ENCODE measurements at regions not wholly inside any gene's neighbourhood (a gene's known extent, or its start where the extent isn't known, plus 50 kb on each side); places are given as distances from the start of the nearest gene placed in this dataset.

GRCh38 chr18:57267368-57267925 lies 84.9 kb upstream of the ST8SIA3 start:
- Mint-ChIP-seq H3K4me1 (ENCODE audit: low read depth in 2 of 2) (no peaks in the 10 kb centered on the region), H3K4me3 (no peak overlapping the region), H3K9me3 (no peaks in the 10 kb centered on the region), H3K27me3 (no peaks in the 10 kb centered on the region), H3K27ac (no peak overlapping the region), H3K36me3 (no peaks in the 10 kb centered on the region)
- no peak for DNase-seq (ENCODE audit: low spot score)
- no peak for ATAC-seq

GRCh38 chr18:57269756-57270155 lies 82.6 kb upstream of the ST8SIA3 start:
- no peak overlapping the region for H3K27ac Mint-ChIP-seq
- no peak for DNase-seq (ENCODE audit: low spot score)
- no peaks in the 10 kb centered on the region for H3K36me3 Mint-ChIP-seq

GRCh38 chr18:57270156-57270555 lies 82.2 kb upstream of the ST8SIA3 start:
- no peaks in the 10 kb centered on the region for H3K27me3 Mint-ChIP-seq
- H3K4me1 Mint-ChIP-seq (ENCODE audit: low read depth in 2 of 2), result no peaks in the 10 kb centered on the region
- no peaks in the 10 kb centered on the region for H3K9me3 Mint-ChIP-seq
- no peak overlapping the region for H3K27ac Mint-ChIP-seq
- no peak for ATAC-seq
- H3K4me3 Mint-ChIP-seq, result no peak overlapping the region
- H3K36me3 Mint-ChIP-seq, result no peaks in the 10 kb centered on the region
- DNase-seq (ENCODE audit: low spot score), result no peak

More at GRCh38 chr18:57269756-57270155, 82.6 kb upstream of the ST8SIA3 start:
- ATAC-seq, result no peak
- Mint-ChIP-seq H3K27me3 (no peaks in the 10 kb centered on the region), H3K9me3 (no peaks in the 10 kb centered on the region), H3K4me1 (ENCODE audit: low read depth in 2 of 2) (no peaks in the 10 kb centered on the region), H3K4me3 (no peak overlapping the region)

- H3K27ac Mint-ChIP-seq, result no peak overlapping the region
- DNase-seq (ENCODE audit: low spot score) (no peak), ATAC-seq (no peak)
- no peak overlapping the region for H3K4me3 Mint-ChIP-seq
- H3K36me3 Mint-ChIP-seq, result no peaks in the 10 kb centered on the region
- peaks cover 0 to 9% of the 10 kb centered on the region in 2 donors for H3K27me3 Mint-ChIP-seq
- no peaks in the 10 kb centered on the region for H3K9me3 Mint-ChIP-seq
- peaks cover 0 to under 1% of the 10 kb centered on the region in 2 donors for H3K4me1 Mint-ChIP-seq (ENCODE audit: low read depth in 2 of 2)
Observed at GRCh38 chr18:57273194-57273593, 79.2 kb upstream of the ST8SIA3 start.

- ATAC-seq (no peak), DNase-seq (ENCODE audit: low spot score) (no peak)
- Mint-ChIP-seq H3K9me3 (no peaks in the 10 kb centered on the region), H3K4me1 (ENCODE audit: low read depth in 2 of 2) (peaks cover 0 to 4% of the 10 kb centered on the region in 2 donors), H3K27me3 (peaks cover 0 to 21% of the 10 kb centered on the region in 2 donors), H3K27ac (no peak overlapping the region), H3K36me3 (no peaks in the 10 kb centered on the region), H3K4me3 (no peak overlapping the region)
Observed at GRCh38 chr18:57275111-57275510, 77.2 kb upstream of the ST8SIA3 start.

- Mint-ChIP-seq H3K27me3 (peaks cover 0 to 23% of the 10 kb centered on the region in 2 donors), H3K36me3 (no peaks in the 10 kb centered on the region), H3K4me3 (no peak overlapping the region), H3K9me3 (no peaks in the 10 kb centered on the region), H3K4me1 (ENCODE audit: low read depth in 2 of 2) (peaks cover 0 to 4% of the 10 kb centered on the region in 2 donors), H3K27ac (no peak overlapping the region)
- ATAC-seq, result no peak
- DNase-seq (ENCODE audit: low spot score), result no peak
Observed at GRCh38 chr18:57276829-57277228, 75.5 kb upstream of the ST8SIA3 start.

GRCh38 chr18:57278933-57279332 lies 73.4 kb upstream of the ST8SIA3 start:
- ATAC-seq, result no peak
- peaks cover 0 to 23% of the 10 kb centered on the region in 2 donors for H3K27me3 Mint-ChIP-seq
- DNase-seq (ENCODE audit: low spot score), result no peak

GRCh38 chr18:57281519-57281918 lies 70.8 kb upstream of the ST8SIA3 start:
- Mint-ChIP-seq H3K27ac (no peak overlapping the region), H3K9me3 (peaks cover 10% of the 10 kb centered on the region), H3K4me3 (no peak overlapping the region), H3K4me1 (ENCODE audit: low read depth in 2 of 2) (peaks cover 0 to 4% of the 10 kb centered on the region in 2 donors), H3K36me3 (no peaks in the 10 kb centered on the region), H3K27me3 (peaks cover 0 to 16% of the 10 kb centered on the region in 2 donors)
- ATAC-seq (no peak), DNase-seq (ENCODE audit: low spot score) (no peak)

More at GRCh38 chr18:57278933-57279332, 73.4 kb upstream of the ST8SIA3 start:
- Mint-ChIP-seq H3K36me3 (no peaks in the 10 kb centered on the region), H3K27ac (no peak overlapping the region), H3K4me3 (no peak overlapping the region), H3K9me3 (peaks cover 4% of the 10 kb centered on the region), H3K4me1 (ENCODE audit: low read depth in 2 of 2) (peaks cover 0 to 4% of the 10 kb centered on the region in 2 donors)

- Mint-ChIP-seq H3K4me1 (ENCODE audit: low read depth in 2 of 2) (no peaks in the 10 kb centered on the region), H3K4me3 (no peak overlapping the region), H3K9me3 (peaks cover 27% of the 10 kb centered on the region), H3K36me3 (peaks cover 4% of the 10 kb centered on the region), H3K27ac (no peak overlapping the region), H3K27me3 (peaks cover 0 to 8% of the 10 kb centered on the region in 2 donors)
- ATAC-seq (no peak), DNase-seq (ENCODE audit: low spot score) (no peak)
Observed at GRCh38 chr18:57286949-57287348, 65.4 kb upstream of the ST8SIA3 start.

GRCh38 chr18:57287766-57288165 lies 64.6 kb upstream of the ST8SIA3 start:
- Mint-ChIP-seq H3K27ac (no peak overlapping the region), H3K36me3 (peaks cover 4% of the 10 kb centered on the region), H3K9me3 (peaks cover 27% of the 10 kb centered on the region), H3K27me3 (peaks cover 0 to 8% of the 10 kb centered on the region in 2 donors), H3K4me1 (ENCODE audit: low read depth in 2 of 2) (no peaks in the 10 kb centered on the region), H3K4me3 (no peak overlapping the region)
- DNase-seq (ENCODE audit: low spot score) (no peak), ATAC-seq (no peak)

GRCh38 chr18:57294547-57294946 lies 57.8 kb upstream of the ST8SIA3 start:
- Mint-ChIP-seq H3K4me3 (no peak overlapping the region), H3K27ac (no peak overlapping the region), H3K9me3 (peaks cover 2% of the 10 kb centered on the region), H3K4me1 (ENCODE audit: low read depth in 2 of 2) (no peaks in the 10 kb centered on the region), H3K27me3 (peaks cover 0 to 7% of the 10 kb centered on the region in 2 donors), H3K36me3 (peaks cover under 1% of the 10 kb centered on the region)
- no peak for ATAC-seq
- no peak for DNase-seq (ENCODE audit: low spot score)

- DNase-seq (ENCODE audit: low spot score) (no peak), ATAC-seq (no peak)
- H3K4me3 Mint-ChIP-seq, result no peak overlapping the region
- H3K4me1 Mint-ChIP-seq (ENCODE audit: low read depth in 2 of 2), result no peaks in the 10 kb centered on the region
- H3K27ac Mint-ChIP-seq, result no peak overlapping the region
- no peaks in the 10 kb centered on the region for H3K36me3 Mint-ChIP-seq
- H3K9me3 Mint-ChIP-seq, result no peaks in the 10 kb centered on the region
- H3K27me3 Mint-ChIP-seq, result peaks cover 0 to 7% of the 10 kb centered on the region in 2 donors
Observed at GRCh38 chr18:57296336-57296735, 56.0 kb upstream of the ST8SIA3 start.

GRCh38 chr18:57297306-57297705 lies 55.1 kb upstream of the ST8SIA3 start:
- H3K9me3 Mint-ChIP-seq, result no peaks in the 10 kb centered on the region
- DNase-seq (ENCODE audit: low spot score) (no peak), ATAC-seq (no peak)
- peaks cover 0 to 10% of the 10 kb centered on the region in 2 donors for H3K27me3 Mint-ChIP-seq
- H3K36me3 Mint-ChIP-seq, result no peaks in the 10 kb centered on the region
- no peak overlapping the region for H3K4me3 Mint-ChIP-seq
- H3K4me1 Mint-ChIP-seq (ENCODE audit: low read depth in 2 of 2), result no peaks in the 10 kb centered on the region
- H3K27ac Mint-ChIP-seq, result no peak overlapping the region

- no peak overlapping the region for H3K4me3 Mint-ChIP-seq
- H3K27me3 Mint-ChIP-seq, result peaks cover 2 to 14% of the 10 kb centered on the region in 2 donors
- DNase-seq (ENCODE audit: low spot score) (no peak), ATAC-seq (no peak)
- H3K36me3 Mint-ChIP-seq, result no peaks in the 10 kb centered on the region
- H3K27ac Mint-ChIP-seq, result no peak overlapping the region
- H3K9me3 Mint-ChIP-seq, result no peaks in the 10 kb centered on the region
- H3K4me1 Mint-ChIP-seq (ENCODE audit: low read depth in 2 of 2), result no peaks in the 10 kb centered on the region
Observed at GRCh38 chr18:57299931-57300330, 52.4 kb upstream of the ST8SIA3 start.

Measured in natural killer cell treated with Interleukin-12 subunit alpha and Interleukin-12 subunit beta and Interleukin-15 and Interleukin-18, amount 100 ng/mL, for 72 hours (primary cell).